NCI-H345 (cell line): ENCODE measurements at regions not wholly inside any gene's neighbourhood (a gene's known extent, or its start where the extent isn't known, plus 50 kb on each side); places are given as distances from the start of the nearest gene placed in this dataset.

ENCODE experiments used
- DNase-seq: peaks from one replicate; lab custom pipeline; 2025; lab: John Stamatoyannopoulos, UW

GRCh38 chr9:135338546-135338945, 141.0 kb upstream of the PPP1R26 start:
- DNase-seq: no peak

GRCh38 chr9:135339378-135339973, 140.1 kb upstream of the PPP1R26 start:
- no peak for DNase-seq

GRCh38 chr9:135340143-135340655, 139.4 kb upstream of the PPP1R26 start:
- no peak for DNase-seq

- no peak for DNase-seq
These were observed 138.7 kb upstream of the PPP1R26 start for GRCh38 chr9:135340726-135341475.

- DNase-seq: no peak
These were observed 137.9 kb upstream of the PPP1R26 start for GRCh38 chr9:135341612-135342169.

- no peak for DNase-seq
These were observed 137.1 kb upstream of the PPP1R26 start for GRCh38 chr9:135342206-135343130.

- no peak for DNase-seq
These were observed 136.4 kb upstream of the PPP1R26 start for GRCh38 chr9:135343136-135343535.

- peak; percentile 63 for DNase-seq
These were observed 135.6 kb upstream of the PPP1R26 start for GRCh38 chr9:135343837-135344522.

- DNase-seq: no peak
These were observed 135.1 kb upstream of the PPP1R26 start for GRCh38 chr9:135344523-135344901.

- DNase-seq: no peak
These were observed 134.6 kb upstream of the PPP1R26 start for GRCh38 chr9:135344915-135345500.

- no peak for DNase-seq
These were observed 133.7 kb upstream of the PPP1R26 start for GRCh38 chr9:135345775-135346433.

- DNase-seq: no peak
These were observed 133.0 kb upstream of the PPP1R26 start for GRCh38 chr9:135346438-135347050.

GRCh38 chr9:135347461-135347860, 132.1 kb upstream of the PPP1R26 start:
- no peak for DNase-seq

- no peak for DNase-seq
These were observed 131.3 kb upstream of the PPP1R26 start for GRCh38 chr9:135348076-135348787.

GRCh38 chr9:135348788-135349150, 130.8 kb upstream of the PPP1R26 start:
- DNase-seq: no peak

GRCh38 chr9:135349212-135350002, 130.2 kb upstream of the PPP1R26 start:
- no peak for DNase-seq

GRCh38 chr9:135350003-135350315, 129.6 kb upstream of the PPP1R26 start:
- no peak for DNase-seq

GRCh38 chr9:135353935-135354334, 125.6 kb upstream of the PPP1R26 start:
- peak; percentile 38 for DNase-seq

GRCh38 chr9:135355521-135356011, 124.0 kb upstream of the PPP1R26 start:
- DNase-seq: peak; percentile 67
